Activated naive CD4-positive, alpha-beta T cell treated with anti-CD3 and anti-CD28 coated beads, Interleukin-2, amount 10 ng/mL, durations not matched to agents 7 days and 5 days (primary cell): ENCODE measurements at regions not wholly inside any gene's neighbourhood (a gene's known extent, or its start where the extent isn't known, plus 50 kb on each side); places are given as distances from the start of the nearest gene placed in this dataset.

ENCODE experiments used
- CTCF ChIA-PET: fragments of 350-600 bp; sonication (Branson Sonifier 250); formaldehyde crosslinking; loops from one replicate; lab custom pipeline; 2021; ENCODE audit warnings: antibody characterized with exemption; lab: Charles Lee
- DNase-seq: peaks from one replicate; pipeline ENCODE4 v3.0.0-alpha.2; 2020
- H3K27ac Mint-ChIP-seq: one replicate; pipeline ENCODE4 v1.8.0; 2021; ENCODE audit warnings: mild to moderate bottlenecking, moderate library complexity, mixed read lengths
- H3K27me3 Mint-ChIP-seq: one replicate; pipeline ENCODE4 v1.8.0; 2021; ENCODE audit warnings: mild to moderate bottlenecking, mixed read lengths
- H3K36me3 Mint-ChIP-seq: one replicate; pipeline ENCODE4 v1.8.0; 2021; ENCODE audit warnings: mixed read lengths
- H3K4me1 Mint-ChIP-seq: one replicate; pipeline ENCODE4 v1.8.0; 2021; ENCODE audit warnings: mixed read lengths
- H3K4me3 Mint-ChIP-seq: one replicate; pipeline ENCODE4 v1.8.0; 2021; ENCODE audit warnings: mild to moderate bottlenecking, moderate library complexity, mixed read lengths
- H3K9me3 Mint-ChIP-seq: one replicate; pipeline ENCODE4 v1.8.0; 2021; ENCODE audit warnings: mixed read lengths

GRCh38 chr4:157929486-157929885 lies 243.3 kb downstream of the GASK1B start:
- H3K9me3 Mint-ChIP-seq: no peaks in the 10 kb centered on the region
- H3K27me3 Mint-ChIP-seq: no peaks in the 10 kb centered on the region
- H3K4me3 Mint-ChIP-seq: no peak overlapping the region
- no peak for DNase-seq
- H3K4me1 Mint-ChIP-seq: no peaks in the 10 kb centered on the region
- CTCF ChIA-PET: no interaction called here
- no peaks in the 10 kb centered on the region for H3K36me3 Mint-ChIP-seq
- no peak overlapping the region for H3K27ac Mint-ChIP-seq

- Mint-ChIP-seq H3K27ac (no peak overlapping the region), H3K9me3 (peaks cover 3% of the 10 kb centered on the region), H3K27me3 (no peaks in the 10 kb centered on the region), H3K4me1 (no peaks in the 10 kb centered on the region), H3K4me3 (no peak overlapping the region), H3K36me3 (no peaks in the 10 kb centered on the region)
- CTCF ChIA-PET: no interaction called here
- DNase-seq: no peak
Measured at GRCh38 chr4:157918036-157918832, 254.6 kb downstream of the GASK1B start.

- Mint-ChIP-seq H3K27me3 (no peaks in the 10 kb centered on the region), H3K27ac (no peak overlapping the region), H3K36me3 (no peaks in the 10 kb centered on the region), H3K4me1 (no peaks in the 10 kb centered on the region), H3K9me3 (no peaks in the 10 kb centered on the region), H3K4me3 (no peak overlapping the region)
- CTCF ChIA-PET: no interaction called here
- DNase-seq: no peak
Measured at GRCh38 chr4:157912212-157912611, 260.6 kb downstream of the GASK1B start.

- Mint-ChIP-seq H3K27ac (no peak overlapping the region), H3K9me3 (no peaks in the 10 kb centered on the region), H3K4me1 (no peaks in the 10 kb centered on the region), H3K36me3 (no peaks in the 10 kb centered on the region), H3K4me3 (no peak overlapping the region), H3K27me3 (no peaks in the 10 kb centered on the region)
- CTCF ChIA-PET: no interaction called here
- no peak for DNase-seq
Measured at GRCh38 chr4:157911662-157912061, 261.2 kb downstream of the GASK1B start.

GRCh38 chr4:157908691-157909090 lies 264.1 kb downstream of the GASK1B start:
- Mint-ChIP-seq H3K27me3 (no peaks in the 10 kb centered on the region), H3K4me3 (no peak overlapping the region), H3K36me3 (no peaks in the 10 kb centered on the region), H3K4me1 (no peaks in the 10 kb centered on the region), H3K9me3 (no peaks in the 10 kb centered on the region), H3K27ac (no peak overlapping the region)
- DNase-seq: no peak
- CTCF ChIA-PET: no interaction called here

GRCh38 chr4:157908031-157908430 lies 264.8 kb downstream of the GASK1B start:
- CTCF ChIA-PET: no interaction called here
- H3K4me1 Mint-ChIP-seq: no peaks in the 10 kb centered on the region
- no peaks in the 10 kb centered on the region for H3K36me3 Mint-ChIP-seq
- no peak overlapping the region for H3K27ac Mint-ChIP-seq
- H3K4me3 Mint-ChIP-seq: no peak overlapping the region
- no peaks in the 10 kb centered on the region for H3K27me3 Mint-ChIP-seq
- no peaks in the 10 kb centered on the region for H3K9me3 Mint-ChIP-seq
- no peak for DNase-seq

GRCh38 chr4:157907226-157907946 lies 265.4 kb downstream of the GASK1B start:
- no peak for DNase-seq
- Mint-ChIP-seq H3K4me1 (no peaks in the 10 kb centered on the region), H3K27ac (no peak overlapping the region), H3K9me3 (no peaks in the 10 kb centered on the region), H3K27me3 (no peaks in the 10 kb centered on the region), H3K4me3 (no peak overlapping the region), H3K36me3 (no peaks in the 10 kb centered on the region)
- CTCF ChIA-PET: no interaction called here

GRCh38 chr4:157898836-157899605 lies 273.8 kb downstream of the GASK1B start:
- Mint-ChIP-seq H3K36me3 (no peaks in the 10 kb centered on the region), H3K9me3 (no peaks in the 10 kb centered on the region), H3K27ac (no peak overlapping the region), H3K27me3 (no peaks in the 10 kb centered on the region), H3K4me1 (no peaks in the 10 kb centered on the region), H3K4me3 (no peak overlapping the region)
- no peak for DNase-seq
- CTCF ChIA-PET: no interaction called here

- Mint-ChIP-seq H3K27ac (no peak overlapping the region), H3K36me3 (no peaks in the 10 kb centered on the region), H3K4me1 (no peaks in the 10 kb centered on the region), H3K27me3 (no peaks in the 10 kb centered on the region), H3K9me3 (no peaks in the 10 kb centered on the region), H3K4me3 (no peak overlapping the region)
- CTCF ChIA-PET: no interaction called here
- DNase-seq: no peak
Measured at GRCh38 chr4:157897855-157898370, 274.9 kb downstream of the GASK1B start.

- no peak for DNase-seq
- CTCF ChIA-PET: interaction anchor here (0.5 kb wide), 1 partner anchor 1557 kb away, joined by 3 read pairs; no protein-coding TSS in a partner anchor
- Mint-ChIP-seq H3K27me3 (no peaks in the 10 kb centered on the region), H3K4me1 (no peaks in the 10 kb centered on the region), H3K36me3 (no peaks in the 10 kb centered on the region), H3K9me3 (no peaks in the 10 kb centered on the region), H3K4me3 (no peak overlapping the region), H3K27ac (no peak overlapping the region)
Measured at GRCh38 chr4:157896726-157897125, 276.1 kb downstream of the GASK1B start.

- Mint-ChIP-seq H3K4me1 (no peaks in the 10 kb centered on the region), H3K4me3 (no peak overlapping the region), H3K27ac (no peak overlapping the region), H3K36me3 (no peaks in the 10 kb centered on the region), H3K9me3 (no peaks in the 10 kb centered on the region), H3K27me3 (no peaks in the 10 kb centered on the region)
- DNase-seq: no peak
- CTCF ChIA-PET: no interaction called here
Measured at GRCh38 chr4:157895205-157895604, 277.6 kb downstream of the GASK1B start.

- no peak overlapping the region for H3K27ac Mint-ChIP-seq
- no peaks in the 10 kb centered on the region for H3K36me3 Mint-ChIP-seq
- CTCF ChIA-PET: no interaction called here
- no peak for DNase-seq
- no peaks in the 10 kb centered on the region for H3K9me3 Mint-ChIP-seq
- H3K27me3 Mint-ChIP-seq: no peaks in the 10 kb centered on the region
- no peaks in the 10 kb centered on the region for H3K4me1 Mint-ChIP-seq
- H3K4me3 Mint-ChIP-seq: no peak overlapping the region
Measured at GRCh38 chr4:157889788-157890187, 283.0 kb downstream of the GASK1B start.

- no peak overlapping the region for H3K27ac Mint-ChIP-seq
- H3K9me3 Mint-ChIP-seq: no peaks in the 10 kb centered on the region
- H3K4me3 Mint-ChIP-seq: no peak overlapping the region
- H3K27me3 Mint-ChIP-seq: no peaks in the 10 kb centered on the region
- CTCF ChIA-PET: no interaction called here
- DNase-seq: no peak
- no peaks in the 10 kb centered on the region for H3K4me1 Mint-ChIP-seq
- H3K36me3 Mint-ChIP-seq: no peaks in the 10 kb centered on the region
Measured at GRCh38 chr4:157888281-157888680, 284.5 kb downstream of the GASK1B start.

- Mint-ChIP-seq H3K4me1 (no peaks in the 10 kb centered on the region), H3K27ac (no peak overlapping the region), H3K27me3 (no peaks in the 10 kb centered on the region), H3K9me3 (no peaks in the 10 kb centered on the region), H3K4me3 (no peak overlapping the region), H3K36me3 (no peaks in the 10 kb centered on the region)
- DNase-seq: no peak
- CTCF ChIA-PET: no interaction called here
Measured at GRCh38 chr4:157887316-157887715, 285.5 kb downstream of the GASK1B start.
